CD4-positive, alpha-beta T cell treated with Interferon gamma for 1 hour (primary cell): ENCODE measurements at regions not wholly inside any gene's neighbourhood (a gene's known extent, or its start where the extent isn't known, plus 50 kb on each side); places are given as distances from the start of the nearest gene placed in this dataset.
A peak's percentile ranks its signal among the peaks of the same experiment; 100 is the strongest.
"Not testable (repeated sequence)": the region's sequence is repeated elsewhere in the genome, so short reads cannot be mapped to it uniquely, and the experiment has no call there.

Source experiments
- DNase-seq: peaks from one replicate; pipeline ENCODE4 v3.0.0-alpha.2; 2020

- DNase-seq = no peak
Measured at GRCh38 chr22:35138521-35138920, 72.6 kb downstream of the ISX start.

DNA sequence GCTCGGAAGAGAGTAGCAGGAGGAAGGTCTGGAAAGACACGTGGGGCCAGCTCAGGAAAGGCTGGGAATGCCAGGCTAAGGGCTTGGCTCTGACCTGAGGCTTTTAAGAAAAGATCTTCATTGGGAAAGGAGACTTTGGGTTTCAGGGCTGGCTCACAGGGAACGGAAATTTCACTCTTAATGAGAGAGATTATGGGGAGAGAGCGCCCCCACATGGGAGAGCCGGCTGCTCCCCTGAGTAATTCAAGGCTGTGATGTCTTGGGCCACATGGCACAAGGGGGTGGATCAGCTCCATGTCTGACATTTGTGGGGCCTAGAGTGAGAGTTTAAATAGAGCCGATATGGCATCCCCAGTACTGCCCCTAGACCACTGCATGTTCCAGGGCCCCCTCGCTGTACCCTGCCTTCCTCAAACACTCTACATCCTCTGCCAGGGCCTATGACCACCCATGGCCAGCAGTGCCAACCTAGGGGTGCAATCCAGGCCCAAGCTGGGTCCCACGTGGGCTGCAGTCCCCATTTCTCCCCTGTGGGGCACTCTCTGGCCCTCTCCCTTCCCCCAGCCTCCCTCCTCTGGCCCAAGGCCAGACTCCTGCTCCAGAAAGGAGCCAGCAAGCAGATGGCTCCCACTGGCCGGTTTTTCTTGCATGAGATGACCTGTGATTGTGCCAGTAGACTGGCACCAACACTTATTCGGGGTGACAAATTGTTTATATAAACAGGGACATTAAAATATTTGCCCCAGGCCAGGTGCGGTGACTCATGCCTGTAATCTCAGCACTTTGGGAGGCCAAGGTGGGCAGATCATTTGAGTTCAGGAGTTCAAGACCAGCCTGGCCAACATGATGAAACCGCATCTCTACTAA lies 75.2 kb downstream of the ISX start:
- no peak for DNase-seq

GRCh38 chr22:35148381-35148780 lies 82.4 kb downstream of the ISX start:
- no peak for DNase-seq

GRCh38 chr22:35148866-35149548 lies 83.0 kb downstream of the ISX start:
- DNase-seq = no peak

DNA sequence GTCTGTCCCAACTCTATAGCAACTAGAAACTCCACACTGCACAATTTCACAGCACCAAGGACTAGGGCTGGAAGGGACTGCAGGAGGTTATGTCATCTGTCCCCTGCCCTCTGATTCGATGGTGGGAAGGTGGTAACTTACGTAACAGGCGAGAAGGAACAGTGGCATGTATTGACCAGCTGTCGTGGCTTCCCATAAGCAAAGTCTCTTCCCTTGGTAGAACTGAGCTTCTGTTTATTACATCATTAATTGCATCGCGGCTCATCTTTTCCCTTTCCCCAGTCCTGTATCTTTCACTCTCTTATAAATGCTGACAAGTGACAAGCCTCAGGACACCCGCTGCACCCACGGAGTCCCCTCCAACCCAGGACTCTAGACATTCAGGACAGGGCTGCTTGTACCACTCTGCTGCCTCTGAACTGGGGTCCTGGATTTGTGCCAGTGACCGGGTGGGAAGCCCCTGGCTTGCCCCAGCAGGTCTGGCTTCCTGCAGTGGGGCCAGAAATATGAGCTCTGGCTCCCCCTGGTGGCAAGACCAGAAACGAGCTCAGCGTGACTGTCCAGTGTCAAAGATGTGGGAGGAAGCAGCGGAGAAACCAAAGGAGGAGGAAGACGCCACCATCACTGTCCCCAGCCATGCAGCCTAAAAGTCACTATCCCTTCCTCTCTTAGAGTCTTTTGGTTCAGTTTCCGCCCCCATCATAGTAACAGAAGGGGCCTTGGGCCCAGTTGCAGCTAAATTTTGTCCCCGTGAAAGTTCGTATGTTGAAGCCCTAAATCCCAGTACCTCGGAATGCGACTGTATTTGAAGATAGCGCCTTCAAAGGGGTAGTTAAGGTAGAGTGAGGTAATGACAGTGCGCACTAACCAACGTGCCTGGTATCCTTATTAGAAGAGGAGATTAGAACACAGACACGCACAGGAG lies 84.5 kb downstream of the ISX start:
- DNase-seq = peak; percentile 23

GRCh38 chr22:35152316-35152715 lies 86.4 kb downstream of the ISX start:
- DNase-seq = no peak

- no peak for DNase-seq
Measured at GRCh38 chr22:35154937-35155387, 89.0 kb downstream of the ISX start.

DNA sequence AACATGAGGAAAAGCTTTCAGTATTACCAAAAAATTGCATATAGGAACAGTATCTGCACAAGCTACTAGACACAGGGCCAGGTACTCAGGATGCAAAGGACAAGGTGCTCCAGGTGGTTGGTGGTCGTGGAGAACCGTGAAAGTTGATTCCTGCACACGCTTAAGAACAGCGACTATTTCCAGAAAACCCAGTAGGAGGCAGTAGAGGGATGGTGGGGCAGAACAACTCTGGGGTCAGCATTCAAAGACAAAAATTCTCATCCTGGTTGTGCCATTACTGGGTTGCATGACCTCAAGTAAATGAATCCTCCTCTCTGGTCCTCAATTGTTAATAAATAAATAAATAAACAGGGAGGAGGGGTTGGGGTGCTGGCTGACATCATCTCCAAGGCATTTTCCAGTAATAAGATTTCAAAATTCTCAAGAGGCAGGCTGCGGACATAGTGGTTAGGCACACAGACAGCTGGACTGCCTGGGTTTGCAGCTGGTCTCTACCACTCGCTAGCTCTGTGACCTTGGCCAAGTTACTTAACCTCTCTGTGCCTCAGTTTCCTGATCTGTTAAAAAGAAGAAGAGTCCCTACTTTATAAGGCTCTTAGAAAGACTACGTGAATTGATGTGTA lies 89.6 kb downstream of the ISX start:
- DNase-seq = no peak

- no peak for DNase-seq
Measured at GRCh38 chr22:35156945-35157344, 91.0 kb downstream of the ISX start.

GRCh38 chr22:35158336-35158735 lies 92.4 kb downstream of the ISX start:
- no peak for DNase-seq

DNA sequence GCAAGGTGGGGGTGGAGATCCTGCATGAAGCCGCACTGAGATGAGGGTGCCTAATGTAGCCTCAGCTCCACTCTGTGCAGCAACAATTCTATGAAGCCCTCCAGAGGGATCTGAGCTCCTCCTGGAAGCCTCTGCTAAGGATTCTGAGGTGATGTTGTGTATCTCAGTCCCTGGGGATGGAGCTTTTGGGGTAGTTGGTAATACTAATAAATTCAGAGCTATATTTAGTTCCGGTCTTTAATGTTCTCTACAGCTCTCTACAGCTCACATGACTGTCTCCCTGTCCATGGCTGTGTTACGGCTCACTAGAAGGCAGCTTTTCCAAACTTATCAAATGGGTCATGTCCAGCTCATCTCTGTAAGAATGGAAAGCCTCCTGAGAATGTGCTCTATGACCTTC lies 93.4 kb downstream of the ISX start:
- DNase-seq = no peak

DNA sequence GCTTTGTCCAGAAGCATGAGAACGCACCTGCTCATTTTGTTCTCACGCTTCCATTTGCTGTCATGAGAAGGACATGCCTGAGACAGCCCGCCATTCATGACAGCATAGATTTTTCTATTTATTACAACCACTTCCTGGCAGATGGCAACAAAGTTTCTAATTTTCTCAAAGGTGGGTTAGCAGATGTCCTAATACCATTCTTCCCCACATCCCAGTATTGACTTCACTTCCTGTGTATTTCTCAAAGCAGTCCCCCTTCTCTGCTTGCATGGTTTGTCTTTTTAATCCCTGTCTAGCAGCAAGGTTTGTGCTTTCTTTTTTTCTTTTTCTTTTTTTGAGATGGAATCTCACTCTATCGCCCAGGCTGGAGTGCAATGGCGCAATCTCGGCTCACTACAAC lies 94.3 kb downstream of the ISX start:
- DNase-seq = no peak

- DNase-seq = not testable (repeated sequence)
Measured at GRCh38 chr22:35165896-35166295, 91.4 kb upstream of the HMGXB4 start.

GRCh38 chr22:35170716-35171697 lies 86.3 kb upstream of the HMGXB4 start:
- no peak for DNase-seq

DNA sequence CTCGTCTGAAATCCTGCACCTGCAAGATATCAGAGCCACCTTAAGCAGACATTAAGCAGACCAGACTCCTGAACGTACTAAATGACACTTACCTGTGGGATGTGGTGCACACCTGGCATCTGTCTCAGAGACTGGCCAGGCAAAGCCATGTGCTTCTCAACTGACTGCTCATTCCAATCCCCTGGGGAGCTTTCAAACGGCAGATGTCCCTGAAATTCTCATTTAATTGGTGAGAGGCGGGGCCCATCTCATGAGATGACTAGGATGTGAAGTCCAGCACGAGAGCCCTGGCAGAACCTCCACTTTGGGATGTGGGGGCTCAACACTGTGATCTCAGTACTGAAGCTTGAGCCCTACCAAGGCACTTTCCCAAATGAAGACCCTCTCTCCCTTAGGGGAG lies 84.9 kb upstream of the HMGXB4 start:
- no peak for DNase-seq

GRCh38 chr22:35173655-35174054 lies 83.6 kb upstream of the HMGXB4 start:
- DNase-seq = no peak

GRCh38 chr22:35174401-35175038 lies 82.8 kb upstream of the HMGXB4 start:
- DNase-seq = no peak

DNA sequence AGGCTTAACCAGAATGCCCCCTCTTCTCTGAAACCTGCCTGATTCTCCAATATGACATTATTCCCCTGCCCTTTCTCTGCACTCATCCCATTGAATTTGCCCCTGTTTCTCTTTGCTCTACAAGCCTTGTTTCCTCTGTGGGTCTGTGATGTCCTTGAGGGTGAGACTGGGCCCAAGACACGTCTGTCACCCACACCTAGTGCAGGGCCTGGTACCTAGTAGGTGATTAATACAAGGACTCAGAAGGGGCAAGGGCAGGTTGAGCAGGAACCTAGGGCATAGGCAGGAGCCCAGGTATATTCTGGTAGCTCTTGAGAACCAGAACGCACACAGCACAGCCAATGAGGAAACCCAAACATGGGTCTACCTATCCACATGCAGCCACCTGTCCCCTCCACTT lies 81.9 kb upstream of the HMGXB4 start:
- DNase-seq = no peak

- DNase-seq = no peak
Measured at GRCh38 chr22:35177811-35178210, 79.5 kb upstream of the HMGXB4 start.

GRCh38 chr22:35178446-35178845 lies 78.8 kb upstream of the HMGXB4 start:
- DNase-seq = no peak

DNA sequence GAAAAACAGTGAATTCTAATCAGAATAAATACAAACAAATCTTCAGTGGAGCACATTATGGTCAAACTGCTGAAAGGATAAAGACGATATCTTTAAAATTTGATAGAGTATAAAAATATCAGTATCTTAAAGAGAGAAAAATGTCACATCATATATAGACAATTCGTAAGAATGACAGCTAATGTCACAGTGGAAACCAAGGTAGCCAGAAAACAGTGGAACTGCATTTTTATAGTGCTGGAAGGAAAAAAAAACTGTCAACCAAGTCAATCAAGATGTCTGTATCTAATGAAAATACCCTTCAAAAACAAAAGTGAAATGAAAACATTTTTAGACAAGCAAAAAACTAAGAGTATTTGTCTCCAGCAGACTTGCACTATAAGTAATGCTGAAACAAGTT lies 73.4 kb upstream of the HMGXB4 start:
- no peak for DNase-seq
